Inferior parietal cortex (tissue), 1 donor: ENCODE measurements at regions not wholly inside any gene's neighbourhood (a gene's known extent, or its start where the extent isn't known, plus 50 kb on each side); places are given as distances from the start of the nearest gene placed in this dataset.

Source experiments
- DNase-seq: peaks from one replicate; pipeline ENCODE4 v3.0.0-alpha.2; 2016; ENCODE audit errors: extremely low spot score

DNA sequence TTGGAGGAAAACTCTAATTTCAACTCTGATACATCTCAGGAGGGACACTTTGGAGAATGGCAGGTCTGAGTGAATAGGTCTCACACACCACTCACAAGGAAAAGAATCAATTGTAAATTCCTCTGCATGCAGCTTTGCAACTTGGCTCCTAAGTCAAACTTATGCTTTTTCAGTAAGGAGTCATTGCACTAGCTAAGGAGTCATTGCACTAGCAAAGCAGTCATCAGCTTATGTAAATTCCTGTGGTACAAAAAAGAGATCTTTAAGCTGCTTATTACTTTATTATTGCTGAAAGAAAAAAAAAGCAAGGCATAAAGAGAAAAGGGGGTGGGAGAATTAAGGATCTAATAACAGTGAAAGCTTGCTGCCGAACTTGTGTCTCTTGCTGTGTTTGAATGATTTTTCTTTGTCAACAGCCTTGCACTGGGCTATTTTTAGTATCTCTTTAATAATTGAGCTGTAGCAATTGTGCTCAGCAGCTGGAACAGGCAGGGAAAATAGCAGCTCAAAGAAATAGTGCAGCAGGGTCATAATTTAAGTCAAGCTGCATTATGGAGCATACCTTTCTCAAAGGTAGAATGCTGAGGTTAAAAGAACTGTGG is 154.3 kb upstream of the ARPP21 start:
- no peak for DNase-seq

DNA sequence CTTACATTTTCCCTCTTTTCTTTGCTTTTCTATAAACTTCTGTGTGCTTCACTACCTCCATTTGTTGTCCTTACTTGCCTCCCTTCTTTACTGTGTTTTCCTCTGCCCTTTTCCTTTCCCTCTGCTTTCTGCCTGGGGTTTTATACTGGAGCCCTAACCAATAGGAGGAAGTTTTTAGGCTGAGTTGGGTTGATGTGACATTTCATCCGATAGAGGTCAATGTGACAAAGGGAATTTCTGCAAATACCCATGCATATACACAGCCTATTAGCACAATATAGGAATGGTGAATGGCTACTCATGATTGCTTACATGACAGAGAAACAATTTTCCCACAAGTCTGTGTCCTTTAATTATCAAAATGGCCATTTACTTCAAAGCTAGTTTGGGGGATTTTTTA is 153.0 kb upstream of the ARPP21 start:
- DNase-seq = no peak

DNA sequence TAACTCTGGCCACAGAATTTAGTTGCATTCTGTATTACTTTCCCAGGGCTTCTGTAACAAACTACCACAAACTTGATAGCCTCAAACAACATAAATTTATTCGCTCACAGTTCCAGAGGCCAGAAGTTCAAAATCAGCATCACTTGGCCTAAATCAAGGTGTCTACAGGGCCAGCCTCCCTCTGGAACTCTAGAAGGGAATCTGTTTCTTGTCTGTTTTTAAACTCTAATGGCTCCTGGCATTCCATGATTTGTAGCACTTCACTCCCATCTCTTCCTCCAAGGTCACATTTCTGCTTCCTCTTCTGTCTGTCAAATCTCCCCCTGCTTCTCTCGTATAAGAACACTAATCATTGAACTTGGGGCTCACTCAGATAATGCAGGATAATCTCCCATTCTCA is 151.9 kb upstream of the ARPP21 start:
- no peak for DNase-seq

DNA sequence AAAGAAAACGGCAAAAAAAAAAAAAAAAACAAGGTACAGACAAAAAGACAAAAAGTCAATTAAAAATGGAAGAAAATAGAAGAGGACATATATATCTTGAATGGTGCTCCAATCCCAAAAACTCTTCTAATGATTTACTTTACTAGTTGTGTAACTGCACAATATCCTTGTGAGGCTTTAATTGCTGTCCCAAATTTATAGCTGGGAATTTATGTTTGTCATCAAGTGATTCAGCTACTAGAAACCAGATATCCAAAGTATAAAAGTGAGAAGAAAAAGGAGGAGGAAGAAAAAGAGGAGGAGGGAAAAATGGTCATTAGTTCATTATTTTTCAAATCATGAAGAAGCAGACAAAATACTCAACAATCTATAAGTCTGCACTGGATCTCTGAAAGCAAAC is 150.8 kb upstream of the ARPP21 start:
- DNase-seq = no peak

DNA sequence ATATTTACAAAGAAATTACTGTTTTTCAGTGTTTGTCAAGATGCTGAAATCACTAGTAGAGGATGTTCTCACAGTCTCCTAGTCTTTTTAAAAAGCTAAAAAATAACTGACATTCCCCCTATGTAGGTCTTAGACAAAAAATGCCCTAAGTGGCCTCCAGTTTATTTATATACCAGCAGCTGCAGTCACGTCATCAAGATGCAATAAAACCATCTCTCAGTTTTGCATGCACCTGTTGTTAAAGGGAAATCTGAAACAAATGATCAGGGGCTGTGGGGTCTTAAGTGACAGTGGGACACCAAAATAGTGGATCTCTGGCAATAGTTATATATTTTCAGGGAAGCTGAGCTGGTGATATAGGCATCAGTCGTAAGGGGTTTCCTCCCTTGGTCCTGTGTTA is 146.5 kb upstream of the ARPP21 start:
- DNase-seq = no peak

DNA sequence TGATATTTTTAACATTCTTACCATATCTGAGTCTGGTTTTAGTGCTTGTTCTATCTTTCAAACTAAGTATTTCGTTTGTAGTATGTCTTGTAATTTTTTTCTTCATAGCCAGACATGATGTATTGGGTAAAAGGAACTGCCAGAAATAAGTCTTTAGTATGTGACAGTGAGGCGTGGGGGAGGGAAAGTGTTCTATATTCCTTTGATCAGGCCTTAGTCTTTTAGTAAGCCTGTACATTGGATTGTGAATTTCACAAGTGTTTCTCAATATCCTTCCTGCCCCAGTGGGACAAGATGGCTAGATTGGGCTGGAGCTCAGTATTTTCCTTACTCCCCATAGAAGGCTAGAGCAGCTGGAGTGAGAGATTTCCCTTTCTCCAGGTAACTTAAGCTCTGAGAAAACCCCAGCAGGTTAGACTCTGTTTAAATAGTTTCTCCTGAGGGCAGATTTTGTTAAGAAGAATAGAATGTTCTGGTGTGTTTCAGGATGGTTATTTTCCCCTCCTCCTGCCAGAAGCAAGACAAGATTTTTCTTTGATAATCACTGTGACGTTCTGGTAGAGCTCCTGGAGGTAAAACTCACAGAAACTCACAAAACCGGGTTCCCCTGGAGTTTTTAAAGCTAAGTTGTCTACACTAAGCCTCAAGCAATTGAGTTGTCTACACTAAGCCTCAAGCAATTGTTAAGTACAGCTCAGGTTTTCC is 140.7 kb upstream of the ARPP21 start:
- DNase-seq = no peak

DNA sequence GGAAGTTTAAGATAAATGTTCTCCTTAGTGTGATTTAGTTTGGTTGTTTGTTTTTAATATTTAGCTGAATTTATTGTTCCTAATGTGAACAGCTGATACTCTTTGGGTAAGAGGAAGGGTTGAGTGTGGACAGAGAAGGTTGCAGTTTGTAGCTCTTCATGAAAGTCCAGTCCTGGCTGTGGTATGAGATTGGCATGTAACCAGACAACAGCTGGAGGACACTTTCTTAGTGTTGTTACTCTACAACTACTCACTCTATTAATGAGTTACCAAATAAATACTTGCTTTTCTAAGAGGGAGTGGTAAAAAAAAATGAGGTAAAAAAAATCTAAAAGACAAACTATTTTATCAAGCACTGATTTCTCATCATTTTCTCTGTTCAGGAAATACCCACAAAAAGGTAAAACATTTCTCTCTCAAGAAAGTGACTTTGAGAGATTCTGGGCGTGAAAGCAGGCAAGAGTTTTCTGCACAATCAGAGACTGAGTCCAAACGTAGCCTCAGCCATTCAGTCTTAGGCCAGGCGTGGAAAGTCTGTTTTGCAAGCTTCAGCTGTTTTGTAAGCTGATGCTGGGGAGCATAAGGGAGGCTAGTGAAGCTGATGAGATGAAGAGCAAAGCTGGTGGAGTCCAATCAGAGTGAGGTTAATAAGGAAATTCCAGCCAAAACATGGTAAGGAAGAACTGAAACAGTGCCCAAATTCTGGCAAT is 138.5 kb upstream of the ARPP21 start:
- DNase-seq = no peak

DNA sequence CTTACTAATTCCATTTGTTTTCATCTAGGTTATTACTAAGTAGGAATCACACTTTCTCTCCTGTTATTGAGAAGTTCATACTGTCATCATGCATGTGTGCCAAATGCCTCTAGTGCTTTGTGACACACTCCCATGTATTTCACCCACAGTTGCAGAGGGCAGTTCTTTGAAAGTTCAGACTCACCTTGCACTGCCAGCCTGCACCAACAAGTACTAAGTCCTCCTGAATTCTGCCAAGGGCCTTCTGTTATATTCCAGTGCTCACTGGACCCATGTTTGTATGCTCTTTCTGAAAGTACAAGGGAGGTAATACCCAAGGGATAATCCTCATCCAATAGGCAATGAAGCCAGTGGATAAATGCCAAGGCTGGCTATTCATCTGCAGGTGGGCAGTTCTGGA is 136.6 kb upstream of the ARPP21 start:
- DNase-seq = no peak

DNA sequence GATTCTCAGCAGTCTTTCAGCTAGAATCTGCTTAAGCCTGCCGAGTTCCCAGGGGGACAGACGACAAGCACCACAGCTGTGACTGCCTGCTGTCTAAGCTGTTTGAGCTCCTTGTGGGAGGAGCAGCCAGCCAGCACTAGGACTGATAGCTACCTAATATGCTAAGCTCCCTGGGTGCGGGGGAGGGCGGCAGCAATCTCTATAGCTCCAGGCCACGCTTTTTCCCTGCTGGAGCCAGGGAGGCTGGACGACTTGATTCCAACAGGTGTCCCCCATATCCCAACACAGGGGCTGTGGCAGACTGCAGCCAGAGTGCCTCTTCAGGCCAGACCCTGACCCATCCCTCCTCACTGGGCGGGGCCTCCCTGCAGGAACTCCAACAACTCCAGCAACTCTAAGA is 134.1 kb upstream of the ARPP21 start:
- DNase-seq = no peak

DNA sequence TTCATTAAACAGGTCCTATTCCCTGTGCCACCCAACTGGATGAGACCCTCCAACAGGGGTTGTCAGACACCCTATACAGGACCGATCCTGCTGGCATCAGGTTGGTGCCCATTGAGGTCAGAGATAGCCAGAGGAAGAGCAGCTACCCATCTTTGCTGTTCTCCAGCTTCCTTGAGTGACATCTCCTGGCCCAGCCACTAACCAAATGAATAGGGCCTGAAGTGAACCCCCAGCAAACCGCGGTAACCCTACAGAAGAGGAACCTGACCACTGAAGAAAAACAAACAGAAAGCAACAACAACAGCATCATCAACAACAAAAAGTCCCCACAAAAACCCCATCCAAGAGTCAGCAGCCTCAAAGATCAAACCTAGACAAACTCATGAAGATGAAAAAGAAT is 133.6 kb upstream of the ARPP21 start:
- no peak for DNase-seq

DNA sequence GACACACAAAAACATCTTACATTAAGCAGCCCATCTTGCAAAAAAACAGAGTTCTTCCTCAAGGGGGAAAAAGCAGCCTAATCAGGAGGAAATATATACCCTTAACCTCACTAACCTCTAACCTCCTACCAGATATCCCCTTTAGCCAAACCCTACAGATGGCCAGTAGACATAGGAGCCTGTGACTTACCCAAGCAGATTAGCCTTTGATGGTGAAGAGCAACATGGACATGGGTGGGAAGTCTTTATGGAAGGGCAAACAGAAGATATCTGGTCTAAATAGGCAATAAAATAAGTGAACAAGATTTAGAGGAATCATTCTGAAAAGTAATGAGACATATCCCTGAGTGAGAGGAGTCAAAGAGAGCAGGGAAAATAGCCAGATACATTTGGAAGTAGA is 119.4 kb upstream of the ARPP21 start:
- no peak for DNase-seq

DNA sequence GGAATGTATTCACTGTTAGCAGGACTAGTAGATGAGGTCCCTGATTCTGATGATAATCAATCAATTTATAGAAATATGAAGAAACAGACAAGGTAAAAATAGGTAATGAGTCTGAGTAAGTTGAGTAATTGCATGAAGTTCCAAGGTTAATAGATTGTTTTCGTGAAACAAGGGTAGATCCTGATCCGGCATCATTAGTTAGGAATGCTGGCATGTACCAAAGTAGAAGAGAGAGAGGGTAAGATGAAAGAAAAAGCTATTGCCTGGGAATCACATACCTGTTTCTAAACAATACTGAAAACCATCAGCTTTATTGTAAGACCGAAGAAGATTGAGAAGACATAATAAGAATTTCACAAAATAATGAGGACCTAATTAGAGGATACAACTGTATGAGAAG is 118.1 kb upstream of the ARPP21 start:
- DNase-seq = no peak

DNA sequence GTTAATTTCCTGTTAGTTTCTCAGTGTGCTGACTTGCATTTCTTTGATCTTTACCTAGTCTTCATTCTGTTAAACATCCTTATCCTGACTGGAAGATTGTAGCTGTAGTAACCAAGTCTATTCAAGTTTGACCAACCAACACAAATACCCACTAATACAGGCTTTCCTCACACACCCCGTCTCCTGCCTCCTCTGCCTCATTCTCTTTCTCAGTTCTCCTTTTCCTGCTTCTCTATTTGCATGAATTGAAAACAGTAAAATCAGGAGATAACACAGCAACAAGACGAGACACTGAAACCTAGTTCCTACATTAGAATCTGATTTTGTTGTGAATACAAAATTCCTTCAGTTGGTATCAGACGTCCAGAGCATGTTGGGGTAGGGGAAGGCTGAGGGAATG is 116.9 kb upstream of the ARPP21 start:
- DNase-seq = no peak

DNA sequence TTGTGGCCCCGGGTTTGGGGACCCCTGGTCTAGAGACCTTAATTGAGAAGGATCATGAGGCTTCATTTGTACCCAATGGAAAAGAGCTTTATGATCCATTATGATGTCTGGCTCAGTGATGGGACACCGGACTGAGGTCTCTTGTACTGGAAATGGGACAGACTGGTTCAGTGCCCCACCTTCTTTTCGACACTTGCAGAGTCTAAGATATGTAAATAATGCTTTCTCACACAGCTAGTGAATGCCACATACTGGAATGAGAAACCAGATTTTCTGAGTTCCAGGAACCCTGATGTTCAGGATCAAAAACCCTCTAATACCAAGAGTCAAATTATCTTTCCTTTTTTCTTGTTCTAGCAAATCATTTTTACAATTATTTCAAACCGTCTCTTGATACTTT is 116.3 kb upstream of the ARPP21 start:
- no peak for DNase-seq

DNA sequence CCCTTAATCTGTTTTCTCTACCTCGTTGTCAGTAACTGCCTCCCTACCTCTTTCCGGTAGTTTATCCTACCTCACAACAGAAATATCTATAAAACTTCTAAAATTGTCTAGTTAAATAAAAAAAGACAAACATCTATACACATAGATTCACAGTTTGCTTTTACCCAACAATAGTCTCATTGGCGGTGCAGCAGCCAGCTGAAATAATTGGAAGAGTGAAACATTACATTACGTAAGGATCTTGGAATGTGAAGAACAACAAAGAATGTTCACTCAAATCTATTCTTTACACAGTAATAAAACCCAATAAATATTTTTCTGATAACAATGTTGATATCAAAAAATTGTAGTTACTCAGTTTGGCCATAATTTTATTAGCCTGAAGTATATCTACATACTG is 115.5 kb upstream of the ARPP21 start:
- DNase-seq = no peak

DNA sequence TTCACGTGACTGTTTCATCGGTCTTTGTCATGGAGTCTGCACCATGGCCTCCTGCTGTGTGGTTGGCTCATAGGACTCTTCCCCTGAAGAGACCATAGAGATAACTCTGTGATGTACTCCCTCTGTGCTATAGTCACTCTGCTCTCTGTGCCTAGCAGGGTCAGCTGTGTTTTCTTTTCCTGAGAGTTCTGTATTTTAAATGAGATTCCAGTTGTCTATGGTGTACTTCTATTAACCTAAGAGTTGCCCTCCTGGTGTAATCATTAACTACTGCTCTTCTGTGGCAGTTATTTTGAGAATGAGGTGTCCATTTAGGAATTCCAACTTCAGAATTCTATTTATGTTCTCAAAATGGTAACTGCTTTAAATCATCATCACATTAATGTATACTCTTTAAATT is 114.5 kb upstream of the ARPP21 start:
- DNase-seq = no peak

DNA sequence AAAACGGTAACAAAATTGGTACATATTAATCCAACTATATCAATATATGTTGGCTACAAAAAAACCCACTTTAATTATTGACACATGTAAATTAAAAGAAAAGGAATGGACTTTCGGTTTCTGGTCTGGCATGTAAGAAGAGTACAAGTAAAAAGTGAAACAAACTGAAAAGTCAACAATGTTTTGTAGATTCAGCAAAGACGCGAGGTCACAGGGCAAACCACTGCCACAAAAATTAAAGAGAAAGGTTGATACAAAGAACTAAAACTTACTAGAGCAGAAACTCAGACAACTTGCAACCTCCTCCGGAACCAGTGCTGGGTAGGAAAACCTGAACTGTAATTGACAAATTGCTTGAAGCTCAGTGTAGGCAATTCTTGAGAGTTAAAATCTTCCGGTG is 110.6 kb upstream of the ARPP21 start:
- no peak for DNase-seq

DNA sequence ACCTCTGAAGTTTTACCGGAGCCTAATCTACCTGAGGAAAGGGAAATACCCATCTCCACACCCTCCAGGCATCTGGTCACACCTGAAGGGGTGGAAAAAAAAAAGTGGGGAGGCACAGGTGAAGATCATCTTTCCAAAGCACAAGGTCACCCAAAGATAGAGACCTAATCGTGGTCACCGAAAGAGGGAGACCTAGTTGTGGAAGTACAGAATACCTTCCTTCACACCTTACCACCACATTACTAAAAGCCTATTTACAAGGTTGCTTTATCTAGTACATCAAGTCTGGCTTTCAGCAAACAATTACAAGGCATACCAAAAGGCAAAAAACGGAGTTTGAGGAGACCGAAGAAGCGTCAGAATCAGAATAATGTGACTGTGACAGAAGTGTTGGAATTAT is 110.0 kb upstream of the ARPP21 start:
- DNase-seq = no peak

DNA sequence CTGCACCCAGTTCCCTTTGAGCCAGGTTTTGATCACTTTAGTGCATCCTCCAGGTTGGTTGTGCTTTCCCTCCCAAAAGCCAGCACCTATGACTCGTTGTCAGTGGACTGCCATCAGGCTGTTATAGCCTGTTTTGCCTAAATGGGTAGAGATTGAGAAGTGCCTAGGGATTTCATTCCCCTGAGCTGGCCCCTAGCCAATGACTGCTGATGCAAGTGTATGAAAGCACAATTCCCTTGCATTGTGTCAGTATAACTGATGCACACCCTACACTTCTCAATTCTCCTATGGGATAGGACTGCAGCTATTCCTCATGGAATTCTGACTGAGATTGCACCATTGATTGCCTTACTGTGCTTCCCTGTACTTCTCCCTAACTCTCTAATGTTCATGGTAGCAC is 102.1 kb upstream of the ARPP21 start:
- no peak for DNase-seq

DNA sequence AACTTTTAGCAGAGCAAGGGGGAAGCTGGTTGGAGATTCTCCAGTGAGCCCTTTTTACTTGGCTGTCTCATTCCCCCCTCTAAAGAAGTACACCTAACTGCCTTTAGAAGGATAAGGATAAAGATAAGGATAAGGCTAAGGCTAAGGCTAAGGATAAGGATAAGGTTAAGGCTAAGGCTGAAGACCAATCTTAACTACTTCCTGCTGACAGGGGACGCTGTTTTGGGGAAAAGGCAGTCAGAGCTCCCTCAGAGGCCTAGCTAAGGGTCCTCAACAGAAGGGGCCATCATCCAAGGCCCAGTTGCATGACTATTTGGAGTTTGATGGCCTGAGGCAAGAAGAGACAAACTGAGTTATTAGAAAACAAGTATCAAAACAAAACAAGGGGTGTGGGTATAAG is 94.3 kb upstream of the ARPP21 start:
- DNase-seq = no peak

DNA sequence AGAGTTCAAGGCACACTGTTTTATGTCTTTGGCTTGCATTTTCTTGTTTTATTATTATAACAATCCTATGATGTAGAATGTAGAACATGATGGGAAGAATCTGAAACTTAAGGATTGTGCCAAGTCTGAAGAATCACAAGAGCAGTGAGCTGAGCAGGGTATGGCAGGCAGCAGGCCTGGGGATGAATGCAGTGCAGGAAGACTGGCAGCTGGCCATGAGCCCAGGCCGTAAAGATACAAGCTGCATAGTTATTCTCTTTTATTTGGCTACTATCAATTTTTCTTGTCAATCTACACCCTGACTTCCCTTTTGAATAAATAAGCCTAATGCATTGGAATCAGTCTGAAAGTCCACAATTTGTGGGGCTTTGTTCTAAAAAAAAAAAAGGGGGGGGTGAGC is 89.6 kb upstream of the ARPP21 start:
- DNase-seq = no peak

DNA sequence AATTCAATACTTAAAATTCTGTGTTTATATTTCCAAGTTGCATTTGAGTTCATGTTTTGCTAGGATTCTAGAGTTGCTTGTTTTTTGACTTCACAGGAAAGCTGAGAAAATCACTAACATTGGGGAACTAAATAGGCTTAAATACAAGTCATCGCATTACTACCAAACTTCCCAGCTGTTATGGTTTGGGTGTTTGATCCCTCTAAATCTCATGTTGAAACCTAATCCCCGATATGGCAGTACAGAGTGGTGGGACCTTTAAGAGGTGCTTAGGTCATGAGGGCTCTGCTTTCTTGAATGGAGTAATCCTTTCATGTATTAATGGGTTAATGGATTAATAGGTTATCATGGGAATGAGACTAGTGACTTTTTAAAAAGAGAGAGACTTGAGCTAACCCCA is 77.2 kb upstream of the ARPP21 start:
- no peak for DNase-seq

DNA sequence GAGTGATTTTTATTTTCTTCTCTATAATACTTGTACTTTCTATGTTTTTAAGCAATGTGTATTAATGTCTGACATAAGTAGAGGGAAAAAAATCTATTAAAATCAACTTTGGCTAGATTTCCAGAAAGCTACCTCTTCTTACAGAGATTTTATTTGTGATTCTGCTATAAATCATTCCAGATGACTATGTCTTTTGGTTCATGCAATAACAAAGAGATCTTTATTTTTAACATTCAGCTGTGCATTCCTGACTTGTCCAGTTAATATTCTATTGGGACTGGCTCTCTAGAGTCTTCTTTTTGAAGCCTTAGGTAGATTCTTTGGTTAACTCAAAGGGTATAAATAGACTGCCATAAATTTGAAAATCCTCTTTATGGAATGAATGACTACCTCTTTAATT is 74.3 kb upstream of the ARPP21 start:
- DNase-seq = no peak
